ENCODE measurements at regions not wholly inside any gene's neighbourhood (a gene's known extent, or its start where the extent isn't known, plus 50 kb on each side); places are given as distances from the start of the nearest gene placed in this dataset.

- TF ChIP-seq CTCF (conservative IDR thresholded peaks at IDR 0.05) (no peak), EZH2 (IDR thresholded peaks at IDR 0.05; ENCODE audit: low read depth) (no peak)
Observed at GRCh38 chr2:11925295-11926066, 179.0 kb downstream of the LPIN1 start.
